Effector memory CD4-positive, alpha-beta T cell (primary cell): ENCODE measurements at regions not wholly inside any gene's neighbourhood (a gene's known extent, or its start where the extent isn't known, plus 50 kb on each side); places are given as distances from the start of the nearest gene placed in this dataset.

Experiments
- DNase-seq, 3 donors: peaks; one replicate each; pipeline ENCODE4 v3.0.0-alpha.2; 2020
- H3K27ac ChIP-seq: 2 replicates; pipeline ENCODE4 v1.7.0; 2013; ENCODE audit warnings: mild to moderate bottlenecking, low read length, moderate library complexity; ENCODE audit not compliant: insufficient read depth, poor library complexity, severe bottlenecking
- H3K27me3 ChIP-seq: replicated peaks from 2 replicates; pipeline ENCODE4 v1.7.0; 2013; ENCODE audit warnings: mild to moderate bottlenecking, low read length; ENCODE audit not compliant: insufficient read depth, control insufficient read depth, poor library complexity, severe bottlenecking
- H3K36me3 ChIP-seq: 2 replicates; pipeline ENCODE4 v1.7.0; 2013; ENCODE audit warnings: mild to moderate bottlenecking, low read length, moderate library complexity; ENCODE audit not compliant: control insufficient read depth, insufficient read depth
- H3K4me1 ChIP-seq: 2 replicates; pipeline ENCODE4 v1.7.0; 2013; ENCODE audit warnings: low read length, mild to moderate bottlenecking; ENCODE audit not compliant: control insufficient read depth, insufficient read depth, poor library complexity, severe bottlenecking
- H3K4me3 ChIP-seq: 2 replicates; pipeline ENCODE4 v1.7.0; 2013; ENCODE audit warnings: low read length, low read depth, mild to moderate bottlenecking; ENCODE audit not compliant: insufficient read depth, poor library complexity, severe bottlenecking
- H3K9me3 ChIP-seq: 2 replicates; pipeline ENCODE4 v1.7.0; 2013; ENCODE audit warnings: mild to moderate bottlenecking, low read length, moderate library complexity; ENCODE audit not compliant: control insufficient read depth

- DNase-seq = no peak
- H3K27ac ChIP-seq = no peak overlapping the region
- no peaks in the 10 kb centered on the region for H3K4me1 ChIP-seq
- no peaks in the 10 kb centered on the region for H3K27me3 ChIP-seq
- H3K4me3 ChIP-seq = no peak overlapping the region
- H3K9me3 ChIP-seq = no peaks in the 10 kb centered on the region
- no peaks in the 10 kb centered on the region for H3K36me3 ChIP-seq
Observed at GRCh38 chr10:78892338-78893176, 176.2 kb upstream of the ZMIZ1 start.

- Histone ChIP-seq H3K9me3 (no peaks in the 10 kb centered on the region), H3K27ac (no peak overlapping the region), H3K4me1 (no peaks in the 10 kb centered on the region), H3K36me3 (no peaks in the 10 kb centered on the region), H3K4me3 (no peak overlapping the region), H3K27me3 (no peaks in the 10 kb centered on the region)
- no peak for DNase-seq
Observed at GRCh38 chr10:78893217-78893616, 175.5 kb upstream of the ZMIZ1 start.

GRCh38 chr10:78894089-78894840 is 174.5 kb upstream of the ZMIZ1 start:
- Histone ChIP-seq H3K9me3 (no peaks in the 10 kb centered on the region), H3K27me3 (no peaks in the 10 kb centered on the region), H3K36me3 (no peaks in the 10 kb centered on the region), H3K27ac (no peak overlapping the region), H3K4me3 (no peak overlapping the region), H3K4me1 (no peaks in the 10 kb centered on the region)
- no peak for DNase-seq

- Histone ChIP-seq H3K36me3 (no peaks in the 10 kb centered on the region), H3K9me3 (no peaks in the 10 kb centered on the region), H3K4me1 (no peaks in the 10 kb centered on the region), H3K4me3 (no peak overlapping the region), H3K27me3 (no peaks in the 10 kb centered on the region), H3K27ac (no peak overlapping the region)
- DNase-seq = no peak
Observed at GRCh38 chr10:78894841-78895195, 173.9 kb upstream of the ZMIZ1 start.

- Histone ChIP-seq H3K4me1 (no peaks in the 10 kb centered on the region), H3K9me3 (no peaks in the 10 kb centered on the region), H3K27me3 (no peaks in the 10 kb centered on the region), H3K27ac (no peak overlapping the region), H3K4me3 (no peak overlapping the region), H3K36me3 (no peaks in the 10 kb centered on the region)
- no peak for DNase-seq
Observed at GRCh38 chr10:78895469-78895868, 173.3 kb upstream of the ZMIZ1 start.

- Histone ChIP-seq H3K36me3 (no peaks in the 10 kb centered on the region), H3K4me3 (no peak overlapping the region), H3K27me3 (no peaks in the 10 kb centered on the region), H3K9me3 (no peaks in the 10 kb centered on the region), H3K27ac (no peak overlapping the region), H3K4me1 (no peaks in the 10 kb centered on the region)
- DNase-seq = no peak
Observed at GRCh38 chr10:78896159-78896928, 172.4 kb upstream of the ZMIZ1 start.

- no peak for DNase-seq
- H3K27me3 ChIP-seq = no peaks in the 10 kb centered on the region
- no peak overlapping the region for H3K4me3 ChIP-seq
- H3K36me3 ChIP-seq = no peaks in the 10 kb centered on the region
- no peaks in the 10 kb centered on the region for H3K4me1 ChIP-seq
- no peak overlapping the region for H3K27ac ChIP-seq
- no peaks in the 10 kb centered on the region for H3K9me3 ChIP-seq
Observed at GRCh38 chr10:78898341-78899097, 170.2 kb upstream of the ZMIZ1 start.

- H3K27me3 ChIP-seq = no peaks in the 10 kb centered on the region
Observed at GRCh38 chr10:78899098-78899754, 169.5 kb upstream of the ZMIZ1 start.

GRCh38 chr10:78899996-78900714 is 168.6 kb upstream of the ZMIZ1 start:
- no peaks in the 10 kb centered on the region for H3K9me3 ChIP-seq
- no peak overlapping the region for H3K27ac ChIP-seq
- H3K36me3 ChIP-seq = no peaks in the 10 kb centered on the region
- no peak for DNase-seq
- H3K4me3 ChIP-seq = no peak overlapping the region
- H3K27me3 ChIP-seq = no peaks in the 10 kb centered on the region
- no peaks in the 10 kb centered on the region for H3K4me1 ChIP-seq

More at GRCh38 chr10:78899098-78899754, 169.5 kb upstream of the ZMIZ1 start:
- Histone ChIP-seq H3K4me3 (no peak overlapping the region), H3K9me3 (no peaks in the 10 kb centered on the region), H3K36me3 (no peaks in the 10 kb centered on the region), H3K27ac (no peak overlapping the region), H3K4me1 (no peaks in the 10 kb centered on the region)
- DNase-seq = no peak
